GM18867 (cell line): ENCODE measurements at regions not wholly inside any gene's neighbourhood (a gene's known extent, or its start where the extent isn't known, plus 50 kb on each side); places are given as distances from the start of the nearest gene placed in this dataset.
A peak's percentile ranks its signal among the peaks of the same experiment; 100 is the strongest.
"Not testable (repeated sequence)": the region's sequence is repeated elsewhere in the genome, so short reads cannot be mapped to it uniquely, and the experiment has no call there.

Experiments used
- ATAC-seq: cut with Tn5 transposase; IDR thresholded peaks from one replicate; pipeline ENCODE4 v1.9.1; 2021; ENCODE audit warnings: mild to moderate bottlenecking, moderate library complexity; ENCODE audit not compliant: unreplicated experiment

DNA sequence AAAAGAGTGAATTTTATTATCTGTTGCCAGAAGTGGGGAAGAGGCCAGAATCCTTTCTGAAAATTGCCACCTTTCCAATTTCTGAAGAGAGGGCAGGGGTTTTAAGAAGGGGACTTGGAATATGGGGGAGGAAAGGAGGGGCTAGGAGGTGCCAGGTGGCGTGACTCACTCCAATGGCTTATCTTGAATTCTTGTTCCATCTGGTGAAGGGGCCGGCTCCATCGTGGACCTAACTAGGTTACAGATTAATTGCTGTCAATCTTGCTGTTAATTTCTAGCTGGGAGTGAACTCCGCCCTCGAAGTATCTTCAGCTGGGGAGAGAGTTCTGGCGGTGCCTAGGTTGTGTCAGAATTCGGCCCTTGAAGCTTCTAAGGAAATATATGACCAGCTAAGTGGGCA, 138.7 kb downstream of the YTHDC2 start:
- no peak for ATAC-seq

DNA sequence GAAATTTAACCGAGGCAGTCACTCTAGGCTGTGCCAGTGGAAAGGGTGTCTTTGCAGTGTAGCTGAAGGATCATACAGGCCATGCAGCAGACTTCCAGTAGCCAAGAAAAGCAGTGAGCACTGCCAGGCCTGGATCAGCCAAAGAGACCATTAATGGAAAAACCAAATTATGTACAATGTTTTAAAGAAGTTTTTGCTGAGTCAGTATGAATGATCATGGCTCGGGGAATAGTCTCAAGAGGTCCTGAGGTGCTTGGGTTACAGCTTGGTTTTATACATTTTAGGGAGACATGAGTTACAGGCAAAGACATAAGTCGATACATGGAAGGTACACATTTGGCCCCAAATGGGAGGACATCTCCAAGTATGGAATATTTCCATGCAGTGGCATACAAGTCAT, 141.3 kb downstream of the YTHDC2 start:
- no peak for ATAC-seq

DNA sequence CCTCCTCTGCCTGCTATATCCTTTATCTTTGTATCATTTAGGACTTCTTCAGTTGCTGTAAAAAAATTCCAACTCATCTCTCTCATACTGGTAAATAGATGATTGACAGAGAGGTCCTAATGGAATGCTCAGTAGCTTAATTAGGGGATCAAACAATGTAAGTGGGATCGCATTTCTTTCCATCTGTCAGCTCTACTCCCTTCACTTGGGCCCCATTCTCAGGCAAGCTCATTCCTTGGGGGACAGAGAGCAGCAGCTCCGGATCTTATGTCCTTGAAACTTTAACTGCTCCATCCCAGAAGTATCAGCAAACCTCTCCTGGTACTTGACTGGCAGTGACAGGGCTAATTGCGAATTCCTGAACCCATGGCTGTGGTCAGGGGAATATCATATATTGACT, 146.7 kb downstream of the YTHDC2 start:
- no peak for ATAC-seq

GRCh38 chr5:113660706-113661250, 147.3 kb downstream of the YTHDC2 start:
- ATAC-seq: no peak

DNA sequence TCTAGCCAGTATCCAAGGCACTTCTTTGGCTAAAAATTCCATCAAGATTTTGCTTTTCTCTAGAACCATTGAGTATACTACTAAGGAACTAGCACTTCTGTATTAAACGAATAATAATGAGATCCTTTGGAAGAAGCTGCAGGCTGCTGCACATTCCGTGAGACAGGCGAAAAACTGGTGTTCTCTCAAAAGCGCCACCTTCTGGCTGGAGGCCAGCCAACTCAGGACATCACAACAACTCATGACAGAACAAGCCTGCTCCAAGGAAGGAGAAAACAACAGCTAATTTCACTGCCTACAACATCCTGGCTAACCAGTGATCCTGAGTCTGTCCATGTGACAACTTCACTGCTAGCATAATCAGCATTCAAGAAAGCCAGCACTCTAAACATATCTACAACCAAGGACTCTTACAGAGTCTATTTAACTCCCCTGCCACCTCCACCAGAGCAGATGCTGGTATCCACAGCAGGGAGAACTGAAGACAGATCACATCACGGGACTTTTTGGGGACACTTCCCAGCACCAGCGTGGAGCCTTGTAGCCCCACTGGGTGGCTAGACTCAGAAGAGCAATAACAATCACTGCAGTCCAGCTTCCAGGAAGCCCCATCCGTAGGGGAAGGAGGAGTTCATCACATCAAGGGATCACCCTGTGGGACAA, 150.5 kb downstream of the YTHDC2 start:
- ATAC-seq: peak; percentile 76

- no peak for ATAC-seq
Observed at GRCh38 chr5:113673041-113673440, 159.5 kb downstream of the YTHDC2 start.

- ATAC-seq: no peak
Observed at GRCh38 chr5:113675166-113675565, 161.7 kb downstream of the YTHDC2 start.

DNA sequence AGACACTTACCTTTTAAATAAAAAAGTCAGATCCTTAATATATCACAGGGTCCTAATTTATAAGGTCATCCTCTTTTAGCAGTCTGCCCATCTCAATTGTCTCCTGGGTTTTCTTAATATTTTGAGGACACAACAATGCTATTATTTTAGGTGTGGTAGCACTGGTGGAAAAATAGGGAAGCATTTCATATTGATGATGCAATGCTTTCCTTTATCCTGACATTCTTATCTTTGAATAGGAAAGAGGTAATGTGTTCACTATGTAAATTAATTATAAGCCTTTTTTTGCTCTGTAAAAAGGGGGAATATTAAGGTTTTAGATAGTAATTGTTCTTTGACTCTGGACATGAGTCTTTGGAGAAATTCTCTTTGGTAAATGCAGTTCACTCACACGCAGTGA, 164.7 kb downstream of the YTHDC2 start:
- ATAC-seq: no peak

GRCh38 chr5:113678924-113679575, 165.6 kb downstream of the YTHDC2 start:
- peak; percentile 78 for ATAC-seq

DNA sequence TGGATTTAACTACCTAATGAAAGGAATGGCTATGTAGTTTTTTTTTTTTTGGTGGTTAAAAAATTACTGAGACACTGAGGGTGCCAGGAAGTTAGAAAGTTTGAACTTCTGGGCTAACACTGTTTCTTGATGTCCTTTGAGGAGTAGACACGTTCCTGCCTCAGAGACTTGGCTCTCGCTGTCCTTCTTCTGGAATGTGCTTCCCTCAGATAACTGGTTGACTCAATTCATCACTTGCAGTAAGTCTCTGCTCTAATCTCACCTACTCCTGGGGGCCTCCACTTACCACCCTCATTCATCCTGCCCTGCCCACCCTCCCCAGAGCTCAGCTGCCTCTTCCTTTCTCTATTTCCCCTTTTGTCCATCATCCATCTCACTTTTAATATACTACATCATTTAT, 167.0 kb downstream of the YTHDC2 start:
- ATAC-seq: no peak

DNA sequence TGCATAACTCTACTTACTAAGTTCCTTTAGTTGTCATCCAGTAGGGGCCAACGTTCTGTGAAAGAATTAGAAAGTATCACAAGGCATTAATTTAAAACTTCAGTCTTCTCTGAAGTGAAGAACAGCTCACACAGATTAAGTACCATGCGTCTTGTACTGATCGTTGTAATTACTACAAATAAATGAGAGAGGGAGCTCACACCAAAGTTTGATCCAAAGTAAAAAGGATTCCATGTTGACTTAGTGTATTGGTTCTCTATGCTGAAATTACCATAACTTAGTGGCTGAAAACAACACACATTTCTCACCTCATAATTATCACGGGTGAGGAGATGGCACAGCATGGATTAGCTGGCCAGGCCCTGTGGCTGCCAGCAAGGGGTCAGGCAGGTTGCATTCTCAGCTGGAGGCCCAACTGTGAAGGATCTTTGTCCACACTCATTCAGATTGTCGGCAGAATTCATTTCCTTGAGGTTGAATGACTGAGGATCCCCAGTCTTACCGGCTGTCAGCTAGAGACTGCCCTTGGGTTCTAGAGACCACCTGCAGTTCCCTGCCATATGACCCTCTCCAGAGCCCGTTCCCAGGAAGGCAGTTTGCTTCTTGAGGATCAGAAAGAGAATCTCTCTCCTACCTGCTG, 169.1 kb downstream of the YTHDC2 start:
- no peak for ATAC-seq

DNA sequence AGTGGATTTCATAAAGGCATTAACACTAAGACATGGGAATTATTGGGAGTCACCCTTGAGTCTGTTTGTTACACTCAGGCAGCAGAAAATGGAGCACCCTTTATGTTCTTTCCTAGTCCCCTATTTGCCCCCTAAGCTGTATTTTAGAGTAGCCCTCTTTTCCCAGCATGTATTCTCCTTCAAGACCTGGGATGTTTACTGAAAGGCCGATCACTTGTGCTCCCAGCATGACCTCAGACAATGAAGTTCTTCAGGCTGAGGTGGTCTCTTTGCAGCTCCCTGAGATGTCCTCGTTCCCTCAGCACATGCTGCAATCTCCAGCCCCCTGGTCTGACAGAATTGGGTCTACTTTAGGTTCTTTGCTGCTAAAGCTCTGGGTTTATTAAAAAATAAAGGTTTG, 169.7 kb downstream of the YTHDC2 start:
- no peak for ATAC-seq

DNA sequence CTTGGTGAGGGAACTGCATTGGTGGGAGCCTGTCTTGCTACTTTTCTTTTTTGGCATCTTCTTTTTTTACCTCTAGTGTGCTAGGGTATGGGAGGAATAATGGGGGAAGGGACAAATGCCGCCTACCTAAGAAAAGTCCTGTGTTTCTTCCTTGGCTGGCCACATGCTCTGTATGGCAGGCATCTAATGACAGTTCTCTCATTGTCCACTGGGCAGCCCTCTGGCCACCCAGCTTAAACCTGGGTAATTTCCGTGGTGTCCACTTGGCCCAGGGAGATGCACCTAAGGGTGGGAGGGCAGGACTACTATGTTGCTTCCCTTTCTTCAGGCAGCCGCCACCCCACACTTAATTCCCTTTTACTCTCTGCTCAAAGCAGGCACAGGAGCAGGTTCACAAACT, 173.1 kb downstream of the YTHDC2 start:
- ATAC-seq: no peak

- no peak for ATAC-seq
Observed at GRCh38 chr5:113689647-113690046, 176.2 kb downstream of the YTHDC2 start.

GRCh38 chr5:113692466-113692865, 179.0 kb downstream of the YTHDC2 start:
- no peak for ATAC-seq

GRCh38 chr5:113692891-113693457, 179.5 kb downstream of the YTHDC2 start:
- no peak for ATAC-seq

DNA sequence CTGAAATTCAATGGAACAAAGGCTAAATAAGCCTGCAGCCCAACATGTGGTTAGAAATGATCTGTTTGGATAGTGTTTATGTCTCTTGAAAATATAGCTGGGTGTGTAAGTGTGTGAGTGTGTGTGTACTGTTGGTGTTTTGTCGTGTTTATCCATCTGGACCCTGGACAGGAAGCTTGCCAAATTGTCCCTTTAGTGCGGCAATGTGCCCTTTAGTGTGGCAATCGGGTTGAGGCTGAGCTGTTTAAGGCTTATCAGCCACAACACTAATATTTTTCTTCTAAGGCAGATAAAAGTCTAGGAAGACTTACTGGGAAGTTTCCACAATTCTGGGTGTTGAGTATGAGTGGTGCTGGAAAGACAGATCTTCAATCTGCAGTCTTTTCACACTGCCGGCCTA, 180.2 kb downstream of the YTHDC2 start:
- ATAC-seq: no peak

- no peak for ATAC-seq
Observed at GRCh38 chr5:113694576-113694975, 181.1 kb downstream of the YTHDC2 start.

DNA sequence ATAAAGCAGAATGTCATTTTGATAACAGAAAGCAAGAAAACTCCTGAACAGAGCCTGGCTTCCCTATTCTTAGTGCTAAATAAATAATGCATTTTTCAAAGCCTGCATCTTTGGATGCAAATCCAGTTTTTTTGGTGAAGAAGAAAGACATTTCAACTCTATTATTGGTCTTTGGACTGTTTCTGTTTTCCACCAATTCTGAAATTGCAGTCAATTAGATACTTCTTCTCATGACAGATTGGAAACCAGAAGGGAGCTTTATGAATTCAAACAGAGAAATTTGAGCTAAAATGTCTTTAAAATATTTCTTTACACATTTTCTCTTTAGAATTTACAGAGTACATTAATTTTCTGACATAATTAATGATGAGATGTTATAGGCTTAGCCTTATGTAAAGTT, 189.8 kb downstream of the YTHDC2 start:
- ATAC-seq: no peak

DNA sequence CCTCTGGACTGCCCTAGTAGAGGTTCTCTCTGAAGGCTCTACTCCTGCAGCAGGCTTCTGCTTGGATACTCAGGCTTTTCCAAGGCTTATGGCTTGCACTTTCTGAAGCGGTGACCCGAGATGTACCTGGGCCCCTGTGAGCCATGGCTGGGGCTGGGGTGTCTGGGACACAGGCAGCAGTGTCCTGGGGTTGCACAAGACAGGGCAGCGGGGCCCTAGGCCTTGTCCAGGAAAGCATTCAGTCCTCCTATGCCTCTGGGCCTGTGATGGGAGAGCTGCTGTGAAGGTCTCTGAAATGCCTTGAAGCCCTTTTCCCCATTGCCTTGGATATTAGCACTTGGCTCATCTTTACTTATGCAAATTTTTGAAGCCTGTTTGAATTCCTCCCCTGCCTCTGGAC, 192.2 kb downstream of the YTHDC2 start:
- no peak for ATAC-seq

DNA sequence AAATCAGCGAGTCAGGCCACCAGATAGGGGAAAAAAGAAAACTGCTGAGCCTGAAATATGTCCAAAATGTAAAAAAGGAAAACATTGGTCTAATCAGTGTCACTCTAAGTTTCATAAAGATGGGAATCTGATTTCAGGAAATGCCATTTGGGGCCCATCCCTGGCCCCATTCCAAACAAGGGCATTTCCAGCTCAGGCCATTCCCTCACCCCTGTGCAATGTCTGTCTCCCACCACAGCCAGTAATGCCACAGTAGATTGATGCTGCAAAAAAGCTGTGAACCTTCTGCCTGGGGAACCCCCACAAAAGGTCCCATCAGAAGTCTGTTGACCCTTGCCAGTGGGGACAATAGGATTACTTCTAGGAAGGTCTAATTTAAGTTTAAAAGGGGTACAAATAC, 199.6 kb downstream of the YTHDC2 start:
- no peak for ATAC-seq

GRCh38 chr5:113715921-113716320, 202.4 kb downstream of the YTHDC2 start:
- not testable (repeated sequence) for ATAC-seq
